ENCODE measurements at regions not wholly inside any gene's neighbourhood (a gene's known extent, or its start where the extent isn't known, plus 50 kb on each side); places are given as distances from the start of the nearest gene placed in this dataset.

- Histone ChIP-seq H3K9me3 (ENCODE audit: control extremely low read depth in 1 of 5, control insufficient read depth in 4 of 5, insufficient read depth in 2 of 5, low read depth in 1 of 5, low read length in 4 of 5) (no peaks in the 10 kb centered on the region), H3K36me3 (ENCODE audit: control insufficient read depth in 4 of 4, insufficient read depth in 4 of 4, low read length in 3 of 4) (no peaks in the 10 kb centered on the region), H3K4me1 (ENCODE audit: control extremely low read depth in 1 of 4, control insufficient read depth in 4 of 4, insufficient read depth in 4 of 4, low read length in 3 of 4) (no peaks in the 10 kb centered on the region), H3K4me3 (ENCODE audit: control insufficient read depth in 1 of 7, extremely low read depth in 1 of 7, insufficient read depth in 4 of 7, low read depth in 2 of 7, low read length in 6 of 7) (no peak overlapping the region), H3K27ac (ENCODE audit: insufficient read depth in 1 of 2, low read depth in 1 of 2, low read length in 2 of 2, poor library complexity in 1 of 2, severe bottlenecking in 2 of 2) (no peak overlapping the region), H3K27me3 (replicated peaks in 2 of 5; ENCODE audit: control insufficient read depth in 4 of 5, insufficient read depth in 5 of 5, low read length in 4 of 5) (peaks cover 0 to under 1% (median 0%) of the 10 kb centered on the region in 5 experiments)
- ChIA-PET CTCF (interaction anchor here (0.6 to 2.2 kb wide), 14 partner anchors 8 to 880 kb away, joined by 3 to 10 read pairs (median 3); no protein-coding TSS in a partner anchor), POLR2A (no interaction called here)
- WGBS (ENCODE audit: insufficient coverage) = 23% methylated on average over 11 of the region's 15 CpGs
- DNase-seq = peak; percentile 48 to 68 (median 68)
Measured at GRCh38 chr10:113454341-113455061, 98.4 kb upstream of the HABP2 start.

- POLR2A ChIA-PET = no interaction called here
- WGBS (ENCODE audit: insufficient coverage) = 100% methylated on average over 1 of the region's 3 CpGs
- Histone ChIP-seq H3K27ac (ENCODE audit: insufficient read depth in 1 of 2, low read depth in 1 of 2, low read length in 2 of 2, poor library complexity in 1 of 2, severe bottlenecking in 2 of 2) (no peak overlapping the region), H3K9me3 (ENCODE audit: control extremely low read depth in 1 of 5, control insufficient read depth in 4 of 5, insufficient read depth in 2 of 5, low read depth in 1 of 5, low read length in 4 of 5) (no peaks in the 10 kb centered on the region), H3K4me1 (ENCODE audit: control extremely low read depth in 1 of 4, control insufficient read depth in 4 of 4, insufficient read depth in 4 of 4, low read length in 3 of 4) (no peaks in the 10 kb centered on the region), H3K36me3 (ENCODE audit: control insufficient read depth in 4 of 4, insufficient read depth in 4 of 4, low read length in 3 of 4) (no peaks in the 10 kb centered on the region), H3K4me3 (ENCODE audit: control insufficient read depth in 1 of 7, extremely low read depth in 1 of 7, insufficient read depth in 4 of 7, low read depth in 2 of 7, low read length in 6 of 7) (no peak overlapping the region), H3K27me3 (replicated peaks in 2 of 5; ENCODE audit: control insufficient read depth in 4 of 5, insufficient read depth in 5 of 5, low read length in 4 of 5) (no peaks in the 10 kb centered on the region)
- DNase-seq = no peak
- CTCF ChIA-PET = interaction anchor here (1.1 kb wide), 1 partner anchor 10 kb away, joined by 3 read pairs; no protein-coding TSS in a partner anchor
Measured at GRCh38 chr10:113455947-113456346, 96.9 kb upstream of the HABP2 start.

GRCh38 chr10:113456741-113457140, 96.1 kb upstream of the HABP2 start:
- no peak overlapping the region for H3K4me3 ChIP-seq (ENCODE audit: control insufficient read depth in 1 of 7, extremely low read depth in 1 of 7, insufficient read depth in 4 of 7, low read depth in 2 of 7, low read length in 6 of 7)
- 82% methylated on average over 3 of the region's 6 CpGs for WGBS (ENCODE audit: insufficient coverage)
- H3K4me1 ChIP-seq (ENCODE audit: control extremely low read depth in 1 of 4, control insufficient read depth in 4 of 4, insufficient read depth in 4 of 4, low read length in 3 of 4) = no peaks in the 10 kb centered on the region
- no peak for DNase-seq
- no peaks in the 10 kb centered on the region for H3K9me3 ChIP-seq (ENCODE audit: control extremely low read depth in 1 of 5, control insufficient read depth in 4 of 5, insufficient read depth in 2 of 5, low read depth in 1 of 5, low read length in 4 of 5)
- H3K27me3 ChIP-seq (replicated peaks in 2 of 5; ENCODE audit: control insufficient read depth in 4 of 5, insufficient read depth in 5 of 5, low read length in 4 of 5) = no peaks in the 10 kb centered on the region
- no peaks in the 10 kb centered on the region for H3K36me3 ChIP-seq (ENCODE audit: control insufficient read depth in 4 of 4, insufficient read depth in 4 of 4, low read length in 3 of 4)
- ChIA-PET POLR2A (no interaction called here), CTCF (interaction anchor here (1.0 to 1.9 kb wide), 2 partner anchors 64 to 241 kb away, joined by 3 to 5 read pairs; no protein-coding TSS in a partner anchor)
- no peak overlapping the region for H3K27ac ChIP-seq (ENCODE audit: insufficient read depth in 1 of 2, low read depth in 1 of 2, low read length in 2 of 2, poor library complexity in 1 of 2, severe bottlenecking in 2 of 2)

DNA sequence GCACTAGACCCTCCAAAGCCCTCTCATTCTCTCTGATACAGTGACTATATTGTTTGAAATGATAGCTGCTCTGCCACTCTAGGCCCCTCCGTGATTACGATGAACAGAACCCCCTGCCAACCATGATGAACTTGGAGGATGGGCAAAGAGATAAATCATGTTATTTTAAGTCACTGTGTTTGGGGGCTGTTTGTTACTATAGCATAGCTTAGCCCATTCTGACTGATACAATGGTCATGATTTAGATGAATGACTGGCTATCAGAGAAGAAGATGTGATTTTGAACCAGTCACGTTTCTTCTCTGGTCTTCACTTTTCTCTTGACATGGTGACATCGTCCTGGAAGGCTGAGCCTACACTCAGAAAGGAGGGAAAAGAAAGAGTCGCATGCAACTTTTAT, 95.4 kb upstream of the HABP2 start:
- Histone ChIP-seq H3K4me3 (ENCODE audit: control insufficient read depth in 1 of 7, extremely low read depth in 1 of 7, insufficient read depth in 4 of 7, low read depth in 2 of 7, low read length in 6 of 7) (no peak overlapping the region), H3K36me3 (ENCODE audit: control insufficient read depth in 4 of 4, insufficient read depth in 4 of 4, low read length in 3 of 4) (no peaks in the 10 kb centered on the region), H3K9me3 (ENCODE audit: control extremely low read depth in 1 of 5, control insufficient read depth in 4 of 5, insufficient read depth in 2 of 5, low read depth in 1 of 5, low read length in 4 of 5) (no peaks in the 10 kb centered on the region), H3K4me1 (ENCODE audit: control extremely low read depth in 1 of 4, control insufficient read depth in 4 of 4, insufficient read depth in 4 of 4, low read length in 3 of 4) (no peaks in the 10 kb centered on the region), H3K27me3 (replicated peaks in 2 of 5; ENCODE audit: control insufficient read depth in 4 of 5, insufficient read depth in 5 of 5, low read length in 4 of 5) (no peaks in the 10 kb centered on the region), H3K27ac (ENCODE audit: insufficient read depth in 1 of 2, low read depth in 1 of 2, low read length in 2 of 2, poor library complexity in 1 of 2, severe bottlenecking in 2 of 2) (no peak overlapping the region)
- DNase-seq = no peak
- CTCF ChIA-PET = interaction anchor here (1.0 to 1.9 kb wide), 3 partner anchors 11 to 241 kb away, joined by 3 to 5 read pairs (median 5); no protein-coding TSS in a partner anchor
- WGBS (ENCODE audit: insufficient coverage) = 90% methylated on average over 2 of the region's 5 CpGs
- POLR2A ChIA-PET = no interaction called here

GRCh38 chr10:113458451-113458850, 94.4 kb upstream of the HABP2 start:
- H3K27me3 ChIP-seq (replicated peaks in 2 of 5; ENCODE audit: control insufficient read depth in 4 of 5, insufficient read depth in 5 of 5, low read length in 4 of 5) = no peaks in the 10 kb centered on the region
- H3K4me3 ChIP-seq (ENCODE audit: control insufficient read depth in 1 of 7, extremely low read depth in 1 of 7, insufficient read depth in 4 of 7, low read depth in 2 of 7, low read length in 6 of 7) = no peak overlapping the region
- no peak overlapping the region for H3K27ac ChIP-seq (ENCODE audit: insufficient read depth in 1 of 2, low read depth in 1 of 2, low read length in 2 of 2, poor library complexity in 1 of 2, severe bottlenecking in 2 of 2)
- WGBS (ENCODE audit: insufficient coverage) = 100% methylated on average over 8 of the region's 10 CpGs
- ChIA-PET CTCF (interaction anchor here (1.0 to 1.9 kb wide), 2 partner anchors 12 to 63 kb away, joined by 5 read pairs; no protein-coding TSS in a partner anchor), POLR2A (no interaction called here)
- H3K4me1 ChIP-seq (ENCODE audit: control extremely low read depth in 1 of 4, control insufficient read depth in 4 of 4, insufficient read depth in 4 of 4, low read length in 3 of 4) = no peaks in the 10 kb centered on the region
- H3K9me3 ChIP-seq (ENCODE audit: control extremely low read depth in 1 of 5, control insufficient read depth in 4 of 5, insufficient read depth in 2 of 5, low read depth in 1 of 5, low read length in 4 of 5) = no peaks in the 10 kb centered on the region
- no peak for DNase-seq
- H3K36me3 ChIP-seq (ENCODE audit: control insufficient read depth in 4 of 4, insufficient read depth in 4 of 4, low read length in 3 of 4) = no peaks in the 10 kb centered on the region

DNA sequence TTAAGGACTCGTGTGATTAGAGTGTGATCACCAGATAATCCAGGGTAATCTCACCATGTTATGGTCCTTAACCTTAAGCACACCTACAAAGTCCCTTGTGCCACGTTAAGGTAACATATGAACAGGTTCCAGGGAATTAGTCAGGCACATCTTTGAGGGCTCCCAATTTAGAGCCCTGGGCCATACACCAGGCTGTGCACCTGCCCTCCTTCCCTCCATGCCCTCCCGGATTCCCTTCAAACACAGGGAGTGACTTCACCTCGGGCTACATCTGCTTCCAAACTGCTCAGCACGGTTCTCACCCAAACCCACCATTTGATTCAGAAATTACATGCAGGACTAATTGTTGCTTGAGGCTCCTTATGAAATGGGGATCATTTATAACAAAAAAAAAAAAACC, 93.9 kb upstream of the HABP2 start:
- Histone ChIP-seq H3K9me3 (ENCODE audit: control extremely low read depth in 1 of 5, control insufficient read depth in 4 of 5, insufficient read depth in 2 of 5, low read depth in 1 of 5, low read length in 4 of 5) (no peaks in the 10 kb centered on the region), H3K27me3 (replicated peaks in 2 of 5; ENCODE audit: control insufficient read depth in 4 of 5, insufficient read depth in 5 of 5, low read length in 4 of 5) (no peaks in the 10 kb centered on the region), H3K27ac (ENCODE audit: insufficient read depth in 1 of 2, low read depth in 1 of 2, low read length in 2 of 2, poor library complexity in 1 of 2, severe bottlenecking in 2 of 2) (no peak overlapping the region), H3K4me3 (ENCODE audit: control insufficient read depth in 1 of 7, extremely low read depth in 1 of 7, insufficient read depth in 4 of 7, low read depth in 2 of 7, low read length in 6 of 7) (no peak overlapping the region), H3K36me3 (ENCODE audit: control insufficient read depth in 4 of 4, insufficient read depth in 4 of 4, low read length in 3 of 4) (no peaks in the 10 kb centered on the region), H3K4me1 (ENCODE audit: control extremely low read depth in 1 of 4, control insufficient read depth in 4 of 4, insufficient read depth in 4 of 4, low read length in 3 of 4) (no peaks in the 10 kb centered on the region)
- DNase-seq = no peak
- CTCF ChIA-PET = no interaction called here
- POLR2A ChIA-PET = no interaction called here
- WGBS (ENCODE audit: insufficient coverage) = 93% methylated on average over 4 of the region's 5 CpGs

DNA sequence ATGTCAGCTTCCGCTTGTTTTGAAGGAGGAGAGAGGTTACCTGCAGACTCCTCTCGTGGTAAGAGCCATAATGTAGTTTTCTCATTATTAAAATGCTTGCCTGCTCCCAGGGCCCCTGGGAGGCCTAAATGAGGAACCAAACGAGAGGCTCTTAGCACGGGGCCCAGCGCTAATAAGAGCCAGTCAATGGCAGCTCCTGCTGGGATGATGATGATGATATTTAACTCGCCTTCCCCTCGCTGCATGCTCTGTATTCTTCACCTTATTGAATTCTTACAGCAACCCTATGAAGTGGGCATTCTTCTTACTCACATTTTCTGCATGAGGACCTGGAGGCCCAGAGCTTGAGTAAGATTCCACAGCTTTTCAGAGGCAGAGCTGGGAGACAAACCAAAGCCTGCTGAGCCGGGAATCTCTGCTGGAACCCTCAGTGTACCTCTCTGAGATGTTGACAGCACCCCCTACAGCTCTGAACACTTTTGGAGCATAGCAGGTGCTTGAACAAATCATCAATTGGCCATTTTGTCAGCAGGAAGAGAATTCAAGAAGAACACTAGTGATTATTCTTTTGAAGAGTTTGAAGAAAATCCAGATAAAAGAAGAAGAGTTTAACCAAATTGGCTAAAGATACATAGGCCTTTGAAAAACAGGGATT, 93.1 kb upstream of the HABP2 start:
- H3K27ac ChIP-seq (ENCODE audit: insufficient read depth in 1 of 2, low read depth in 1 of 2, low read length in 2 of 2, poor library complexity in 1 of 2, severe bottlenecking in 2 of 2) = no peak overlapping the region
- H3K36me3 ChIP-seq (ENCODE audit: control insufficient read depth in 4 of 4, insufficient read depth in 4 of 4, low read length in 3 of 4) = no peaks in the 10 kb centered on the region
- ChIA-PET POLR2A (no interaction called here), CTCF (no interaction called here)
- no peak for DNase-seq
- no peaks in the 10 kb centered on the region for H3K9me3 ChIP-seq (ENCODE audit: control extremely low read depth in 1 of 5, control insufficient read depth in 4 of 5, insufficient read depth in 2 of 5, low read depth in 1 of 5, low read length in 4 of 5)
- H3K4me1 ChIP-seq (ENCODE audit: control extremely low read depth in 1 of 4, control insufficient read depth in 4 of 4, insufficient read depth in 4 of 4, low read length in 3 of 4) = no peaks in the 10 kb centered on the region
- WGBS (ENCODE audit: insufficient coverage) = 90% methylated on average over 8 of the region's 8 CpGs
- no peaks in the 10 kb centered on the region for H3K27me3 ChIP-seq (replicated peaks in 2 of 5; ENCODE audit: control insufficient read depth in 4 of 5, insufficient read depth in 5 of 5, low read length in 4 of 5)
- H3K4me3 ChIP-seq (ENCODE audit: control insufficient read depth in 1 of 7, extremely low read depth in 1 of 7, insufficient read depth in 4 of 7, low read depth in 2 of 7, low read length in 6 of 7) = no peak overlapping the region
